Loucy (cell line): ENCODE measurements at regions not wholly inside any gene's neighbourhood (a gene's known extent, or its start where the extent isn't known, plus 50 kb on each side); places are given as distances from the start of the nearest gene placed in this dataset.

ENCODE experiments used
- H2AFZ ChIP-seq: fragments of 200-600 bp; sonication (generic); 2 replicates; pipeline ENCODE4 v1.6.0; 2016; ENCODE audit warnings: antibody characterized with exemption, mild to moderate bottlenecking, low read length, moderate library complexity
- H3F3A ChIP-seq: fragments of 200-600 bp; 2 replicates; pipeline ENCODE4 v1.6.0; 2016; ENCODE audit warnings: antibody characterized with exemption, low read depth, mild to moderate bottlenecking
- H3K27me3 ChIP-seq: fragments of 200-600 bp; sonication (generic); 2 replicates; pipeline ENCODE4 v1.6.1; 2014; ENCODE audit warnings: low read length, mild to moderate bottlenecking; ENCODE audit not compliant: insufficient read depth, poor library complexity, severe bottlenecking
- H3K36me3 ChIP-seq: fragments of 200-600 bp; sonication (generic); 2 replicates; pipeline ENCODE4 v1.6.1; 2016; ENCODE audit warnings: low read length; ENCODE audit not compliant: insufficient read depth
- H3K4me1 ChIP-seq: fragments of 200-600 bp; sonication (generic); 2 replicates; pipeline ENCODE4 v1.5.1; 2014; ENCODE audit warnings: low read length, mild to moderate bottlenecking; ENCODE audit not compliant: insufficient read depth, poor library complexity, severe bottlenecking
- H3K4me2 ChIP-seq: fragments of 200-600 bp; sonication (generic); 2 replicates; pipeline ENCODE4 v1.6.0; 2014; ENCODE audit warnings: antibody characterized with exemption, low read length, low read depth, mild to moderate bottlenecking; ENCODE audit not compliant: poor library complexity, severe bottlenecking
- H3K4me3 ChIP-seq: fragments of 200-600 bp; sonication (generic); 2 replicates; pipeline ENCODE4 v1.5.1; 2014; ENCODE audit warnings: low read length, mild to moderate bottlenecking, mixed read lengths; ENCODE audit not compliant: poor library complexity, severe bottlenecking
- H3K79me2 ChIP-seq: fragments of 200-600 bp; sonication (generic); 2 replicates; pipeline ENCODE4 v1.6.1; 2014; ENCODE audit warnings: low read length; ENCODE audit not compliant: insufficient read depth
- H3K9ac ChIP-seq: fragments of 200-600 bp; sonication (generic); 2 replicates; pipeline ENCODE4 v1.6.0; 2014; ENCODE audit warnings: mild to moderate bottlenecking, low read depth, low read length, moderate library complexity; ENCODE audit not compliant: poor library complexity, severe bottlenecking
- H3K9me2 ChIP-seq: fragments of 200-600 bp; sonication (generic); replicated peaks from 2 replicates; pipeline ENCODE4 v1.6.1; 2016; ENCODE audit warnings: low read depth, low read length, mixed read lengths
- H3K9me3 ChIP-seq: fragments of 200-600 bp; sonication (generic); 2 replicates; pipeline ENCODE4 v1.6.1; 2014; ENCODE audit warnings: mild to moderate bottlenecking, antibody characterized with exemption, low read length, low read depth; ENCODE audit not compliant: insufficient read depth
- H4K20me1 ChIP-seq: fragments of 200-600 bp; sonication (generic); 2 replicates; pipeline ENCODE4 v1.6.0; 2014; ENCODE audit warnings: antibody characterized with exemption, low read length, mild to moderate bottlenecking; ENCODE audit not compliant: insufficient read depth, poor library complexity, severe bottlenecking
- EZH2phosphoT487 ChIP-seq: fragments of 200-600 bp; IDR thresholded peaks from 2 replicates; pipeline ENCODE4 v1.6.1; 2018; ENCODE audit warnings: antibody characterized with exemption, mild to moderate bottlenecking, moderate library complexity, borderline replicate concordance
- TF ChIP-seq, protein P1 (sequence below): fragments of 200-600 bp; sonication (generic); conservative IDR thresholded peaks from 2 replicates; pipeline ENCODE4 v1.5.1; 2014; ENCODE audit warnings: mild to moderate bottlenecking, antibody characterized with exemption, low read length

DNA sequence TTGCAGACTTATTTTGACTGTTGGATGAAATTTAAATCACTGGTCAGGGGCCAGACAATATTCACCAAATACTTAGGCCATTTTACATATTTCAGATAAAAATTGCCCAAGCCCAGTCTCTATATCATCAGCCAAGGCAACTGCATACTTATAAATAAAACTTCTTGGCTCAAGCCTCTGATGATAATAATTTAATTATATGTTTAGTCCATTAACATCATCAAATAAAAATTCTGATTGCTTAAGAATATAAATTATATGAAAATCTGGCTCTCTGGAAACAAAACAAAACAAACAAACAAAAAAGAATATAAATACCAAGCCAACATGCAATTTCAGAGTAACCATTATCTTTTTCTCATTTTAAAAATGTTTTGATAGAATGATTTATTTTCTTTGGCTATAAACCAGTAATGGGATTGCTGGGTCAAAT, 165.2 kb downstream of the BTG1 start:
- Histone ChIP-seq H2AFZ (no peak overlapping the region), H3K4me1 (no peaks in the 10 kb centered on the region), H3K4me3 (no peak overlapping the region), H3K36me3 (no peaks in the 10 kb centered on the region), H3K9me3 (no peaks in the 10 kb centered on the region), H3K9me2 (no peaks in the 10 kb centered on the region), H3K27me3 (no peaks in the 10 kb centered on the region), H3K79me2 (no peaks in the 10 kb centered on the region), H3F3A (no peaks in the 10 kb centered on the region), H3K9ac (no peak overlapping the region), H4K20me1 (no peaks in the 10 kb centered on the region), H3K4me2 (no peak overlapping the region)
- TF ChIP-seq, protein P1, sequence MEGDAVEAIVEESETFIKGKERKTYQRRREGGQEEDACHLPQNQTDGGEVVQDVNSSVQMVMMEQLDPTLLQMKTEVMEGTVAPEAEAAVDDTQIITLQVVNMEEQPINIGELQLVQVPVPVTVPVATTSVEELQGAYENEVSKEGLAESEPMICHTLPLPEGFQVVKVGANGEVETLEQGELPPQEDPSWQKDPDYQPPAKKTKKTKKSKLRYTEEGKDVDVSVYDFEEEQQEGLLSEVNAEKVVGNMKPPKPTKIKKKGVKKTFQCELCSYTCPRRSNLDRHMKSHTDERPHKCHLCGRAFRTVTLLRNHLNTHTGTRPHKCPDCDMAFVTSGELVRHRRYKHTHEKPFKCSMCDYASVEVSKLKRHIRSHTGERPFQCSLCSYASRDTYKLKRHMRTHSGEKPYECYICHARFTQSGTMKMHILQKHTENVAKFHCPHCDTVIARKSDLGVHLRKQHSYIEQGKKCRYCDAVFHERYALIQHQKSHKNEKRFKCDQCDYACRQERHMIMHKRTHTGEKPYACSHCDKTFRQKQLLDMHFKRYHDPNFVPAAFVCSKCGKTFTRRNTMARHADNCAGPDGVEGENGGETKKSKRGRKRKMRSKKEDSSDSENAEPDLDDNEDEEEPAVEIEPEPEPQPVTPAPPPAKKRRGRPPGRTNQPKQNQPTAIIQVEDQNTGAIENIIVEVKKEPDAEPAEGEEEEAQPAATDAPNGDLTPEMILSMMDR: no peak
- no peak for TF ChIP-seq EZH2phosphoT487

DNA sequence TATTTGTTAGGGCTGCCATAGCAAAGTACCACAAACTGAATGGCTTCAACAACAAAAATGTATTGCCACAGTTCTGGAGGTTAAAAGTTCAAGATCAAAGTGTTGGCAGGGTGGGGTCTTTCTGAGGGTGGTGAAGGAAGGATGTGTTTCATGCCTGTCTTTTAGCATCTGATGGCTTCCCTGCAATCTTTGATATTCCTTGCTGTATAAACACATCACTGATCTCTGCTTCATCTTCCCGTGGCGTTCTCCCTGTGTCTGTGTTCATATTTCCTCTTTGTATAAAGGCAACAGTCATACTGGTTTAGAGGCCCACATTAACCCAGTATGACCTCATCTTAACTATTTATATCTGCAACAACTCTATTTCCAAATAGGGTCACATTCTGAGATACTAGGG, 167.5 kb downstream of the BTG1 start:
- Histone ChIP-seq H3K27me3 (no peaks in the 10 kb centered on the region), H3K36me3 (no peaks in the 10 kb centered on the region), H3K9me2 (no peaks in the 10 kb centered on the region), H3K4me2 (no peak overlapping the region), H2AFZ (no peak overlapping the region), H3K79me2 (no peaks in the 10 kb centered on the region), H3K9ac (no peak overlapping the region), H3F3A (no peaks in the 10 kb centered on the region), H3K9me3 (no peaks in the 10 kb centered on the region), H4K20me1 (no peaks in the 10 kb centered on the region), H3K4me1 (no peaks in the 10 kb centered on the region), H3K4me3 (no peak overlapping the region)
- no peak for TF ChIP-seq EZH2phosphoT487
- TF ChIP-seq, protein P1: no peak

DNA sequence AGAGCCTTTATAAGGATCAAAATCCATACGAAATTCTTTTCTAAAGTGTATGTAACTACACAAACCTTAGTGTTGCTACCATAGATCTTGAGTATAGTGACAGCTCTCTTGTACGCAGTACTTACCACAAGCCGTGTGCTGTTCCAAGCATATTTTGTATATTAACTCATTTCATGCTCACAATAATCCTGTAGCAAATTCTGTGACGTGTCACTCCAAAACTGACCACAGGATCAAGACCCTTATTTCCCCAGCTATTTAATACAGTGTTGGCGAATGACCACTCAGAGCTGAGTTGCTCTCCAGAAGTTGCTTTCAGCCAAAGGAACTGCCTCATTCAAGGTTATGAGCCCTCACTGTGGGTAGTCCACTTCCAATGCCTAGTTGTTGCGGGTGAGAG, 169.8 kb downstream of the BTG1 start:
- Histone ChIP-seq H4K20me1 (no peaks in the 10 kb centered on the region), H3K36me3 (no peaks in the 10 kb centered on the region), H3K27me3 (no peaks in the 10 kb centered on the region), H3K4me2 (no peak overlapping the region), H3K9me2 (no peaks in the 10 kb centered on the region), H3K4me3 (no peak overlapping the region), H3K9ac (no peak overlapping the region), H3K4me1 (no peaks in the 10 kb centered on the region), H2AFZ (no peak overlapping the region), H3K9me3 (no peaks in the 10 kb centered on the region), H3K79me2 (no peaks in the 10 kb centered on the region), H3F3A (no peaks in the 10 kb centered on the region)
- TF ChIP-seq, protein P1: no peak
- no peak for TF ChIP-seq EZH2phosphoT487
